GM12878 (cell line): ENCODE measurements at regions not wholly inside any gene's neighbourhood (a gene's known extent, or its start where the extent isn't known, plus 50 kb on each side); places are given as distances from the start of the nearest gene placed in this dataset.

Experiments used
- CBFB ChIP-seq: IDR thresholded peaks from 2 replicates; pipeline ENCODE4 v1.6.1; 2016; ENCODE audit warnings: antibody characterized with exemption, low read depth
- CHD2 ChIP-seq: IDR thresholded peaks from 2 replicates; pipeline ENCODE4 v1.6.1; 2011; ENCODE audit warnings: low read depth, low read length, improper control_type of control experiment, borderline replicate concordance
- CTCF ChIP-seq, 3 experiments: IDR thresholded peaks in 2 of 3; conservative IDR thresholded peaks in 1 of 3; 2 replicates each; pipeline ENCODE4 v1.5.1; 2011; ENCODE audit warnings: low read depth in 3 of 3, low read length in 3 of 3, mild to moderate bottlenecking in 3 of 3, control low read depth in 2 of 3, moderate library complexity in 2 of 3, inconsistent platforms in 1 of 3, mixed read lengths in 1 of 3; ENCODE audit not compliant: control insufficient read depth in 2 of 3, insufficient read depth in 1 of 3; ENCODE audit errors: extremely low read depth in 1 of 3
- EZH2 ChIP-seq: IDR thresholded peaks from 2 replicates; pipeline ENCODE4 v1.6.1; 2012; ENCODE audit warnings: low read depth, mild to moderate bottlenecking, control low read depth, inconsistent platforms, low read length, borderline replicate concordance; ENCODE audit not compliant: control insufficient read depth
- FOS ChIP-seq: IDR thresholded peaks from 3 replicates; pipeline ENCODE4 v1.6.1; 2011; ENCODE audit warnings: borderline replicate concordance; ENCODE audit not compliant: insufficient read length; ENCODE audit errors: extremely low read depth
- NBN ChIP-seq: fragments of 450-650 bp; IDR thresholded peaks from 2 replicates; pipeline ENCODE4 v1.6.1; 2016
- NRF1 ChIP-seq: conservative IDR thresholded peaks from 2 replicates; pipeline ENCODE4 v1.6.1; 2011; ENCODE audit warnings: mild to moderate bottlenecking, low read depth, low read length, improper control_type of control experiment
- POLR2A ChIP-seq: IDR thresholded peaks from 2 replicates; pipeline ENCODE4 v1.6.1; 2011; ENCODE audit warnings: low read depth, mild to moderate bottlenecking, low read length
- RELA ChIP-seq: fragments of 450-650 bp; IDR thresholded peaks from 2 replicates; pipeline ENCODE4 v1.8.0; 2014; ENCODE audit warnings: borderline replicate concordance; ENCODE audit not compliant: partially characterized antibody
- REST ChIP-seq: IDR thresholded peaks from 2 replicates; pipeline ENCODE4 v1.6.1; 2012; ENCODE audit warnings: mild to moderate bottlenecking, low read depth, low read length
- RFX5 ChIP-seq: IDR thresholded peaks from 2 replicates; pipeline ENCODE4 v1.6.1; 2011; ENCODE audit warnings: low read depth, low read length, improper control_type of control experiment
- SMARCA5 ChIP-seq: fragments of 450-650 bp; IDR thresholded peaks from 2 replicates; pipeline ENCODE4 v1.6.1; 2017; ENCODE audit warnings: mild to moderate bottlenecking
- USF2 ChIP-seq: IDR thresholded peaks from 2 replicates; pipeline ENCODE4 v1.6.1; 2011; ENCODE audit warnings: low read depth, low read length, improper control_type of control experiment, borderline replicate concordance
- ZNF217 ChIP-seq: fragments of 450-650 bp; IDR thresholded peaks from 2 replicates; pipeline ENCODE4 v1.6.1; 2017; ENCODE audit warnings: antibody characterized with exemption, mild to moderate bottlenecking

GRCh38 chr10:120086066-120086465 is 193.5 kb downstream of the SEC23IP start:
- TF ChIP-seq SMARCA5 (no peak), NRF1 (no peak), EZH2 (no peak), FOS (no peak), RELA (no peak), CBFB (no peak), NBN (no peak), CTCF (IDR thresholded peaks at IDR 0.05 in 2 of 3, conservative IDR thresholded peaks at IDR 0.05 in 1 of 3; ENCODE audit: control insufficient read depth in 2 of 3, extremely low read depth in 1 of 3, insufficient read depth in 1 of 3, low read depth in 3 of 3, low read length in 3 of 3) (no peak), USF2 (no peak), ZNF217 (no peak), REST (no peak), POLR2A (no peak), RFX5 (no peak), CHD2 (no peak)
